ENCODE measurements at regions not wholly inside any gene's neighbourhood (a gene's known extent, or its start where the extent isn't known, plus 50 kb on each side); places are given as distances from the start of the nearest gene placed in this dataset.

DNA sequence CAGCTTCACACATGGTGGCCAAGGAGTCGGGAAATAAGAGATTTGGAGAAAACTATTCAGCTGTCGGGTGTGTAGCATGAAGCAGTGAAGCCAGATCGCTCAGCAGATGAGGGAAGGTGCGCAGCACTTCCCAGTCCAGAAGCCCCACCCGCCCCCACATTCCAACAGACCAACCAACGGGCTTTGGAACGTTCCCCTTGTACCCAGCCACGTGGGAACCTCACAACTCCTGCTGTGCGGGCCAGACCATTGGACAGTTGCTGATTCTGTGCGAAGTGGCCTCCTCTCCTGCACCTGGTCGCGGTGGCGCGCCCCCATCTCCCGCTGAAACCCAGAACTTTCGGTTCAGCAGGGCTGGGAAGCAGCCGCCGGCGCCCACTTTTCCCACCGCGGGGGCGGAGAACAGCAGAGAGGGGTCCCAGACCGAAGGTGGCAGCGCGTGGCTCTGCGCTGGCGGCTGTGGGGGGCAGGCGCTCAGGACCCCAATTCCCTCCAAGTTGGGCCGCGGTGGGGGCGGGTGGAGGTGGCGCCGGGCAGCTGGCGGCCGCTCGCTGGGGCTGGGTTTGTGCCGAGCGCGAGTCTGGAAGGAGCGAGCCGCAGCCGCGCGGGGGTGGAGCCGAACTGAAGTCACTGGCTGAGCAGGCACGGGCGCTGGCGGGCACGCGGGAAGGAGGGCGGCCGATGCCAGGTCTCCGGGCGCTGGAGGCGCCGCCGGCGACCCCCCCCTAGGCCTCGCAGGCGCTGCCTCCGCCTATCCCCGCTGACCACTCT is 1301.5 kb upstream of the SORCS1 start:
- peak overlapping the region; percentile 54 for H3K4me3 ChIP-seq (ENCODE audit: low read depth, low read length)

GRCh38 chr10:108462005-108462404 is 1297.5 kb upstream of the SORCS1 start:
- H3K4me3 ChIP-seq (ENCODE audit: low read depth, low read length) = no peak overlapping the region

DNA sequence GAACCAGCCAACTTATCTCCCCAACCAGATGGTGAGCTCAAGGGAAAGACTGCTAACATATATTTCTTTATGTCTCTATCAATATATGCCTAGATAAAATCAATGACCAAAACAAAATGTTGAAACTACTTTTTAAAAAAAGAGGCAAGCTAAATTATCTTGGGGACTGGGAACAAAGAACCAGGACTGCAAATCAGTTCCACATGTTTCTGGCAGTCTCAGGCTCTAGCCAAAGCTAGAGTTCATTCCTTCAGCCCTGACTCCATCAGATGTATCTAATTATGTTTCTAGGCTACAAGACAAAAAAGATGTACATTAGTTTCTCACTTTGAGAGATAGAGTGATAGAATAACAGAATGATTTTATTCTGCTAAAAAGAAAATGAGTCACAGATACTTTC is 1290.3 kb upstream of the SORCS1 start:
- H3K4me3 ChIP-seq (ENCODE audit: low read depth, low read length) = no peak overlapping the region

DNA sequence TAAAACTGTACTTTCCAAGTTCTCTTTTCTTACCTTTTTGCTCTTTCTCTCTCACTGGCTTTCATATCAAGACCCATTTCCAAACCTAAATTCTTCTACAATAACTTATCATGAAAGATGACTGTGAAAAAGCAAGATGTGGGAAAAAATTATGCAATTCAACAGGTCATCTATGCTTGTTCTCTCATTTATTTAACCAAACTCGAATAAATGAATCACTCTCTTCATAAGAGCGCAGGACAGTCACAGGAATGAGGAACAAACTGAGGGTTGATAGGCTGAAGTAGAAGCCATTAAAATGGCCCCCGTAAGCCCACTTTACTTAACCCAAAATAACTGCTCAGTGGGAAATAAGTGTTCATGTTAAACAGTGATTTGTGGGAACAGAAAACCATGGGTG is 1289.7 kb upstream of the SORCS1 start:
- no peak overlapping the region for H3K4me3 ChIP-seq (ENCODE audit: low read depth, low read length)

- H3K4me3 ChIP-seq (ENCODE audit: low read depth, low read length) = no peak overlapping the region
Measured at GRCh38 chr10:108453166-108453565, 1288.7 kb upstream of the SORCS1 start.

DNA sequence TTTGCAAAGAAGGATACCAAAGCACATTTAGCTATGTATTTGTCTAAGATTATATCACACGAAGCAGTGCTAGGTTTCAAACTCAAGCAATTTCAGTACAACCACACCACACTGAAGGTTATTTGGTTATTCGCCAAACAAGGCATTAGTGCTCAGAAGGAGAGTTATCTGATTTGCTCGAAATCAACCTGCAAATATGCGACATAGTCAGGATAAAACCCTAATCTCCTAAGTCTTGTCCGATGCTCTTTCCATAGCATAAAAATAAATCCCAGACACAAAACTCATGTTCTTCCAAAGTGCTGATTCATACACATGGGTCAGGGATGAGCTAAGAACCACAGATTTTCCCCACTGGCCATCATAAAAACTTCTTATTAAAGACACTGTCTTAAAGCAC is 1288.0 kb upstream of the SORCS1 start:
- no peak overlapping the region for H3K4me3 ChIP-seq (ENCODE audit: low read depth, low read length)

- H3K4me3 ChIP-seq (ENCODE audit: low read depth, low read length) = no peak overlapping the region
Measured at GRCh38 chr10:108450280-108450679, 1285.8 kb upstream of the SORCS1 start.

GRCh38 chr10:108445746-108446145 is 1281.2 kb upstream of the SORCS1 start:
- no peak overlapping the region for H3K4me3 ChIP-seq (ENCODE audit: low read depth, low read length)

DNA sequence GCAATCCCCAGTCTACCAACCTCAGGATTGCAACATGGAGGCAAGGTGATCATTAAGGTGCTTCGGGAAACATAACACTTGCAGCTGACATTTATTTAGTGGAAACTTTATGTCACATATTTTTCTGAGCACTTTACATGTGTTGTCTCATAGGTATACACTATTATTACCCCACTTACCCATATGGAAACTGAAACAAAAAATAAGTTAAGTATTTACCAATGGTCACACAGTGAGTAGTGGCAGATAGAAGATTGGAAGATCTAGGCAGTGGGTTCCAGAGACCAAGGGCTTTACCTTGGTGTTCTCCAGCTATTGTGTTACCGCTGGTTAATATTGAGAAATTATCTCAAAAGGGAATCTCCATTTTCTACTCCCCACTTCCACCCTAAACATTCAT is 1279.1 kb upstream of the SORCS1 start:
- H3K4me3 ChIP-seq (ENCODE audit: low read depth, low read length) = no peak overlapping the region

GRCh38 chr10:108439397-108439796 is 1274.9 kb upstream of the SORCS1 start:
- no peak overlapping the region for H3K4me3 ChIP-seq (ENCODE audit: low read depth, low read length)

DNA sequence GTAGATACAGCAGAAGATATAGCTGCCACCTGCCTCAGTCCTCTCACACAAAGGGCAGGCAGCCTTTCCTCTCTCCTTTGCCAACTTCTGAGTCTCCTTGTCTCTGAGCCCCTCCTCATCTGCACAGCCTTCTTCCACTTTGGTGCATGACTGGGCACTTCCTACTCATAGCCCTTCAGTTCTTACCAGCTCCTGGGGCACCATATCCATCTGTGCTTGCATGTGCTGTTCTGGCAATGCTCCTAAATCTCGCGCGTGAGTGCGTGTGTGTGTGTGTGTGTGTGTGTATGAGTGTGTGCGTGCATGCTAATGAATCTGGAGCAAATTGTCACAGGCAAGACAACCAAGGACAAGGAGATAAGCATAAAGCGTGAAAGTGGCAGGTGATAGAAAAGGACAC is 1271.6 kb upstream of the SORCS1 start:
- H3K4me3 ChIP-seq (ENCODE audit: low read depth, low read length) = no peak overlapping the region

DNA sequence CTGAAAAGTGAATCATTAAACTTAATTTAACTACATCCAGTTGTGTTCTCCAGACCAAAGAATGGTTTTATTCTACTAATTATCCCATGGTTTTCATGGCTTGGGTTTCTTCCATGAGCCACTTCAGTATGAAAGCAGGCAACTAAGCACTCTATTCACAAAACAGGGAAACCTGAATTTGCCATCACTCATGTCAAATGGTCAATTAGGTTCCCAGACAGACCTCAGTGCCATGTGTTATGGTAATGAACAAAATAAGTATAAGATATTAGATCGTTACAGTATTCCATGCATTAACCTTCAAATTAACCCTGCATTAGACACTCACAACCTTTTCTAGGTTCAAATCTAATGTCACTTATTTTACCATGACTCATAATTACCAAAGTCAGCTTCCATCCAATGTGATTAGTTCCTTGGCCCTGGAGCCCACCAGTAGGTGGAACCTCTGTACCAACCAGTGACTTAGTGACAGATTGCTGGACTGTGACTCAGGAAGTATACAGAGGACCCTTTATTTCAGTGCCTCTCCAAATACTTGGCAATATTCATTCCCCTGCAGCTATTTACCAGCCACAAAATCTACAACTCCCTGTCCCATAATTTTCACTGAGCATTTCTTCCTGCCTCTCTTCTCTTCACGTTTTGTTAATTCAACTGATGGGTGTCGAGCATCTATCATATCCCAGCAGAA is 1270.2 kb upstream of the SORCS1 start:
- H3K4me3 ChIP-seq (ENCODE audit: low read depth, low read length) = no peak overlapping the region

DNA sequence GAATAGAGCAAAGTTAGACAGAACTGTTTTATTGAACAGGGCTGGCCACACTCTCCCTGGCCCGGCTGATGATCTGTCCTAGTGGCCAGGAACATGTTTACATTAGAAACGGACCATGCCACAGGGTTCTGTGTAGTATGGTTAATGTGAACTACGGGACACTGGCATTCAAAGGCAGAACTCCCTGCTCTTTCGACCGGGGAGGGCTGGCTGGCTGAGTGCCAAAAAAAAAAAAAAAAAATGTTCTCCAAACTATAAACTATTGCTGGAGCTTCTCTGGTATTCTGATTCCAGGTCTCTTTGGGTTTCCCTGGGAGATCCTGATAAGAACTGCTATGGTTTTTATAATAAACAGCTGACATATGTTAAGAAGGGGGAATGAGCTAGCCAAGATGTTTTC is 1262.6 kb upstream of the SORCS1 start:
- no peak overlapping the region for H3K4me3 ChIP-seq (ENCODE audit: low read depth, low read length)

- no peak overlapping the region for H3K4me3 ChIP-seq (ENCODE audit: low read depth, low read length)
Measured at GRCh38 chr10:108425283-108425964, 1260.9 kb upstream of the SORCS1 start.

- H3K4me3 ChIP-seq (ENCODE audit: low read depth, low read length) = no peak overlapping the region
Measured at GRCh38 chr10:108424656-108425055, 1260.2 kb upstream of the SORCS1 start.

- no peak overlapping the region for H3K4me3 ChIP-seq (ENCODE audit: low read depth, low read length)
Measured at GRCh38 chr10:108422286-108422685, 1257.8 kb upstream of the SORCS1 start.

DNA sequence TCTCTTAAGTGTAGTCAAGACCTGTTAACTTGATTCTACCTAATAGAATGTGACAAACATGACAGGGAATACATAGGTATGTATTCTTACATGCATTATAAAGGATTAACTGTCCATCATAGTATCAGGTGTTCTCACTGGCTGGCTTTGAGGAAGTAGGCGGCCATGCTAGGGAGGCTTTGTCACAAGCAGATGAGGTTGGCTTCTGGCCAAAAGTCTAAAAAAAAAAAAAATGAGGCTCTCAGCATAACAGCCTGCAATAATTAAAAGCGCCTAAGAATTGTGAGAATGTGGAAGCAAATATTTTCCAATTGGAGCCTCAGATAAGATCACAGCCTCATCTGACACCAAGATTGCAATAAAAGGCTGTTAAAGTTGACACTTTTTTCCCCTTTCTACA is 1256.8 kb upstream of the SORCS1 start:
- no peak overlapping the region for H3K4me3 ChIP-seq (ENCODE audit: low read depth, low read length)

- H3K4me3 ChIP-seq (ENCODE audit: low read depth, low read length) = no peak overlapping the region
Measured at GRCh38 chr10:108413954-108414353, 1249.4 kb upstream of the SORCS1 start.

DNA sequence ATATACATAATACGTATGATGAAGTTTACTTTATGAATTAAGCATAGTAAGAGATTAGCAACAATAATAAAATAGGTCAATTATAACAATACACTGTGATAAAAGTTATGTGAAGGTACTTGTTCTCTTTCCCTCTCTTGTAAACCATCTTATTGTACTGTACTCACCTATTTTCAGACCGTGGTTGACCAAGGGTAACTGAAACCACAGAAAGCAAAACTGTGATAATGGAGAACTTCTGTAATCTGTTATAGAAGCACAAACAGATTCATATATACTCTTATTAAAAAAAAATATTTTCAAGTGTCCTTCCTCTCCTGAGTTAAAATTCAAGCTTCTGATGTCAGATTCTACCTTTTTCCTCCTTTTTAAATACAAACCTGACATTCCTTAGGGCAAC is 1247.8 kb upstream of the SORCS1 start:
- no peak overlapping the region for H3K4me3 ChIP-seq (ENCODE audit: low read depth, low read length)

GRCh38 chr10:108411894-108412293 is 1247.4 kb upstream of the SORCS1 start:
- H3K4me3 ChIP-seq (ENCODE audit: low read depth, low read length) = no peak overlapping the region

DNA sequence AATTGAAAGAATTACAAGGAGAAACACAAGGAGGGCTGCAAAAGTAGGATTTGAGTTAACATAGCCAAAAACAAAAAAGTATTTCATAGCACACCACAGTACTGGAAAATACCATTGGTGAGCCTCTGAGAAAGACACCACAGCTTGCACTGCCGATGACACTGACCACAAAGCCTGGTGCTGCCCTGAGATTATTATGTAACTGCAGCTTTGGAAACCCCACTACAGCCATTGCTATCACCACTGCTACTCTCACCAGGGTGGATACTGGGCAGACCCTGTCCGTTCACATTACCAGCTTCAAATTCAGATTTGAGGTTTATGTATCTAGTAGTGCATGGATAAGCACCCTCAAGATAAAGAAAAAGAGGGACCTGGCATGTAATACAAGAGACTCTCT is 1246.7 kb upstream of the SORCS1 start:
- H3K4me3 ChIP-seq (ENCODE audit: low read depth, low read length) = no peak overlapping the region

DNA sequence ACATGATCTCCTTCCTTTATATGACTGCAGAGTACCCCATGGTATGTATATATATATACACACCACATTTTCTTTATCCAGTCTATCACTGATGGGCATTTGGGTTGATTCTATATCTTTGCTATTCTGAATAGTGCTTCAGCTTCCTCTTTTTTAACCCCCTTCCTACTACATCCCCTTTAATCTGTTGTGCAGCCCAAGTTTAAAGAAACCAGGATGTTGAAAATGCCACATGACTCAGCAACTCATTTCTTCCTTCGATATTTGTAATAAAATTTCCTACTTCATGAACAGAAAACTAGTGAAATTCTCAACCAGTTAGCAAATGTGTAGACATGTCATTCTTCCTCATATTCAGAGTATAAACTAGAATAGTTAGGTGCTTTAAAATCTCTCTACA is 1245.7 kb upstream of the SORCS1 start:
- H3K4me3 ChIP-seq (ENCODE audit: low read depth, low read length) = no peak overlapping the region

Measured in iPS-11a (cell line).